ENCODE measurements at regions not wholly inside any gene's neighbourhood (a gene's known extent, or its start where the extent isn't known, plus 50 kb on each side); places are given as distances from the start of the nearest gene placed in this dataset.
"Not testable (repeated sequence)": the region's sequence is repeated elsewhere in the genome, so short reads cannot be mapped to it uniquely, and the experiment has no call there.

- POLR2A ChIA-PET, result no interaction called here
- no peaks in the 10 kb centered on the region for H3K79me2 ChIP-seq (ENCODE audit: control insufficient read depth, insufficient read depth, low read length)
- FAIRE-seq (no peak), ATAC-seq (no peak), DNase-seq (ENCODE audit: low read depth, low spot score) (no peak)
- H3K9me3 ChIP-seq (replicated peaks; ENCODE audit: control insufficient read depth, insufficient read depth, low read length), result no peaks in the 10 kb centered on the region
- no peaks in the 10 kb centered on the region for H4K20me1 ChIP-seq (ENCODE audit: control insufficient read depth, insufficient read depth)
- no peak overlapping the region for H3K27ac ChIP-seq (ENCODE audit: control insufficient read depth, insufficient read depth)
- RAD21 ChIA-PET (ENCODE audit: unreplicated experiment), result no interaction called here
- BruUV-seq (replicated peaks), result no TSS peak
- TF ChIP-seq NKRF (conservative IDR thresholded peaks at IDR 0.05) (no peak), TCF7 (IDR thresholded peaks at IDR 0.05; ENCODE audit: borderline replicate concordance) (no peak), EZH2 (IDR thresholded peaks at IDR 0.05; ENCODE audit: borderline replicate concordance, control insufficient read depth, low read depth, low read length) (no peak), CHD1 (IDR thresholded peaks at IDR 0.05; ENCODE audit: low read depth, low read length) (no peak)
- SMC1A ChIA-PET (ENCODE audit: uncharacterized antibody, unreplicated experiment), result no interaction called here
- no peaks in the 10 kb centered on the region for H3K27me3 ChIP-seq (replicated peaks in 1 of 2; ENCODE audit: control insufficient read depth in 2 of 2, insufficient read depth in 2 of 2, low read length in 1 of 2)
- H3K4me2 ChIP-seq (ENCODE audit: control insufficient read depth, insufficient read depth), result no peak overlapping the region
- in situ Hi-C loops (cut with MboI) (no loop called here), intact Hi-C loops (cut with micrococcal nuclease; ENCODE audit: unreplicated experiment) (no loop called here)
- H3K4me1 ChIP-seq (ENCODE audit: control insufficient read depth, insufficient read depth, low read length), result no peaks in the 10 kb centered on the region
- CTCF ChIA-PET, result no interaction called here
- H3K36me3 ChIP-seq (ENCODE audit: control insufficient read depth in 2 of 2, insufficient read depth in 2 of 2, low read length in 1 of 2), result no peaks in the 10 kb centered on the region
- H3K9ac ChIP-seq (ENCODE audit: control insufficient read depth, insufficient read depth, low read length), result no peak overlapping the region
- H3K4me3 ChIP-seq, result no peak overlapping the region
- no peak overlapping the region for H2AFZ ChIP-seq (ENCODE audit: control insufficient read depth, low read depth, low read length)
Measured at GRCh38 chr11:22520521-22520920, 105.1 kb downstream of the FANCF start.

- DNase-seq (ENCODE audit: low read depth, low spot score); H4K20me1 ChIP-seq (ENCODE audit: control insufficient read depth, insufficient read depth); POLR2A ChIA-PET; RAD21 ChIA-PET (ENCODE audit: unreplicated experiment); SMC1A ChIA-PET (ENCODE audit: uncharacterized antibody, unreplicated experiment); H3K4me1 ChIP-seq (ENCODE audit: control insufficient read depth, insufficient read depth, low read length); H3K9ac ChIP-seq (ENCODE audit: control insufficient read depth, insufficient read depth, low read length); intact Hi-C loops (cut with micrococcal nuclease; ENCODE audit: unreplicated experiment); H3K4me2 ChIP-seq (ENCODE audit: control insufficient read depth, insufficient read depth); BruUV-seq (replicated peaks); H3K4me3 ChIP-seq; ATAC-seq; in situ Hi-C loops (cut with MboI); H2AFZ ChIP-seq (ENCODE audit: control insufficient read depth, low read depth, low read length); H3K27me3 ChIP-seq (replicated peaks in 1 of 2; ENCODE audit: control insufficient read depth in 2 of 2, insufficient read depth in 2 of 2, low read length in 1 of 2); FAIRE-seq; H3K9me3 ChIP-seq (replicated peaks; ENCODE audit: control insufficient read depth, insufficient read depth, low read length); H3K79me2 ChIP-seq (ENCODE audit: control insufficient read depth, insufficient read depth, low read length); H3K27ac ChIP-seq (ENCODE audit: control insufficient read depth, insufficient read depth); H3K36me3 ChIP-seq (ENCODE audit: control insufficient read depth in 2 of 2, insufficient read depth in 2 of 2, low read length in 1 of 2): not testable (repeated sequence)
- CTCF ChIA-PET, result interaction anchor here (0.6 kb wide), 1 partner anchor 356 kb away, joined by 3 read pairs; no protein-coding TSS in a partner anchor
- 24% methylated on average over 2 of the region's 2 CpGs for WGBS (ENCODE audit: insufficient coverage, insufficient replicate concordance, low lambda C conversion rate, missing lambda C conversion rate)
Measured at GRCh38 chr11:22518344-22518743, 107.3 kb downstream of the FANCF start.
